ENCODE measurements at regions not wholly inside any gene's neighbourhood (a gene's known extent, or its start where the extent isn't known, plus 50 kb on each side); places are given as distances from the start of the nearest gene placed in this dataset.

- TF ChIP-seq CTCF (IDR thresholded peaks at IDR 0.05): no peak
- DNase-seq (ENCODE audit: low spot score): no peak
- Histone ChIP-seq H3K27me3 (no peaks in the 10 kb centered on the region), H3K36me3 (no peaks in the 10 kb centered on the region), H3K9me3 (no peaks in the 10 kb centered on the region), H3K4me1 (no peaks in the 10 kb centered on the region), H3K4me3 (no peak overlapping the region), H3K27ac (no peak overlapping the region)
Measured at GRCh38 chr20:16220826-16221225, 352.4 kb downstream of the KIF16B start.

- Histone ChIP-seq H3K4me3 (no peak overlapping the region), H3K27me3 (no peaks in the 10 kb centered on the region), H3K36me3 (no peaks in the 10 kb centered on the region), H3K4me1 (no peaks in the 10 kb centered on the region), H3K9me3 (no peaks in the 10 kb centered on the region), H3K27ac (no peak overlapping the region)
- no peak for DNase-seq (ENCODE audit: low spot score)
- no peak for TF ChIP-seq CTCF (IDR thresholded peaks at IDR 0.05)
Measured at GRCh38 chr20:16219182-16219581, 354.1 kb downstream of the KIF16B start.

- Histone ChIP-seq H3K36me3 (no peaks in the 10 kb centered on the region), H3K27ac (no peak overlapping the region), H3K27me3 (no peaks in the 10 kb centered on the region), H3K4me1 (no peaks in the 10 kb centered on the region), H3K4me3 (no peak overlapping the region), H3K9me3 (no peaks in the 10 kb centered on the region)
- no peak for DNase-seq (ENCODE audit: low spot score)
- TF ChIP-seq CTCF (IDR thresholded peaks at IDR 0.05): no peak
Measured at GRCh38 chr20:16216914-16217230, 356.4 kb downstream of the KIF16B start.

- no peak for TF ChIP-seq CTCF (IDR thresholded peaks at IDR 0.05)
Measured at GRCh38 chr20:16216227-16216913, 356.9 kb downstream of the KIF16B start.

GRCh38 chr20:16215041-16215440 is 358.2 kb downstream of the KIF16B start:
- no peak for DNase-seq (ENCODE audit: low spot score)
- no peaks in the 10 kb centered on the region for H3K36me3 ChIP-seq
- H3K27me3 ChIP-seq: no peaks in the 10 kb centered on the region
- no peak for TF ChIP-seq CTCF (IDR thresholded peaks at IDR 0.05)
- no peak overlapping the region for H3K27ac ChIP-seq
- no peaks in the 10 kb centered on the region for H3K4me1 ChIP-seq
- H3K9me3 ChIP-seq: no peaks in the 10 kb centered on the region
- H3K4me3 ChIP-seq: no peak overlapping the region

More at GRCh38 chr20:16216227-16216913, 356.9 kb downstream of the KIF16B start:
- no peak for DNase-seq (ENCODE audit: low spot score)
- no peak overlapping the region for H3K4me3 ChIP-seq
- no peaks in the 10 kb centered on the region for H3K27me3 ChIP-seq
- no peaks in the 10 kb centered on the region for H3K4me1 ChIP-seq
- H3K27ac ChIP-seq: no peak overlapping the region
- H3K36me3 ChIP-seq: no peaks in the 10 kb centered on the region
- no peaks in the 10 kb centered on the region for H3K9me3 ChIP-seq

- Histone ChIP-seq H3K36me3 (no peaks in the 10 kb centered on the region), H3K4me3 (no peak overlapping the region), H3K27ac (no peak overlapping the region), H3K27me3 (no peaks in the 10 kb centered on the region), H3K4me1 (no peaks in the 10 kb centered on the region), H3K9me3 (no peaks in the 10 kb centered on the region)
- DNase-seq (ENCODE audit: low spot score): no peak
- TF ChIP-seq CTCF (IDR thresholded peaks at IDR 0.05): no peak
Measured at GRCh38 chr20:16212790-16213189, 360.5 kb downstream of the KIF16B start.

All from right atrium auricular region (tissue), 2 donors.